Trophoblast cell (in vitro differentiated cells and primary cell): ENCODE measurements at regions not wholly inside any gene's neighbourhood (a gene's known extent, or its start where the extent isn't known, plus 50 kb on each side); places are given as distances from the start of the nearest gene placed in this dataset.

Source experiments
- DNase-seq, 2 donors: peaks; one replicate each; pipeline ENCODE4 v3.0.0-alpha.2; 2016
- H2AFZ ChIP-seq: 2 replicates; pipeline ENCODE4 v1.6.1; 2013; ENCODE audit warnings: low read length, moderate library complexity, mild to moderate bottlenecking; ENCODE audit not compliant: insufficient read depth, poor library complexity
- H2AK5ac ChIP-seq: 2 replicates; pipeline ENCODE4 v1.6.1; 2013; ENCODE audit warnings: mild to moderate bottlenecking, low read length
- H2BK120ac ChIP-seq: 2 replicates; pipeline ENCODE4 v1.6.1; 2013; ENCODE audit warnings: low read length, mild to moderate bottlenecking, moderate library complexity; ENCODE audit not compliant: insufficient read depth, poor library complexity
- H2BK12ac ChIP-seq: 2 replicates; pipeline ENCODE4 v1.6.1; 2013; ENCODE audit warnings: mild to moderate bottlenecking, low read length, moderate library complexity
- H2BK5ac ChIP-seq: 2 replicates; pipeline ENCODE4 v1.6.1; 2013; ENCODE audit warnings: low read length, low read depth, moderate library complexity, mild to moderate bottlenecking; ENCODE audit not compliant: poor library complexity
- H3K14ac ChIP-seq: 2 replicates; pipeline ENCODE4 v1.6.1; 2013; ENCODE audit warnings: mild to moderate bottlenecking, low read length
- H3K18ac ChIP-seq: 2 replicates; pipeline ENCODE4 v1.6.1; 2013; ENCODE audit warnings: mild to moderate bottlenecking, low read length
- H3K23ac ChIP-seq: 2 replicates; pipeline ENCODE4 v1.6.1; 2013; ENCODE audit warnings: low read length
- H3K27ac ChIP-seq: 2 replicates; pipeline ENCODE4 v1.5.1; 2013; ENCODE audit warnings: low read depth, mild to moderate bottlenecking, inconsistent platforms, low read length, moderate library complexity
- H3K27me3 ChIP-seq: 2 replicates; pipeline ENCODE4 v1.6.1; 2013; ENCODE audit warnings: inconsistent platforms, mild to moderate bottlenecking, low read length, moderate library complexity; ENCODE audit not compliant: insufficient read depth
- H3K36me3 ChIP-seq, 2 experiments: 1 replicate in 1 of 2; 2 replicates in 1 of 2; pipeline ENCODE4 v1.6.1; 2013; ENCODE audit warnings: low read length in 2 of 2, mild to moderate bottlenecking in 2 of 2, moderate library complexity in 1 of 2; ENCODE audit not compliant: insufficient read depth in 2 of 2, control insufficient read depth in 1 of 2
- H3K4ac ChIP-seq: 2 replicates; pipeline ENCODE4 v1.6.1; 2013; ENCODE audit warnings: low read depth, mild to moderate bottlenecking, low read length, moderate library complexity
- H3K4me1 ChIP-seq, 2 experiments: 1 replicate in 1 of 2; 2 replicates in 1 of 2; pipeline ENCODE4 v1.6.1; 2013; ENCODE audit warnings: low read length in 2 of 2, mild to moderate bottlenecking in 2 of 2, moderate library complexity in 1 of 2; ENCODE audit not compliant: insufficient read depth in 2 of 2, control insufficient read depth in 1 of 2
- H3K4me2 ChIP-seq: 2 replicates; pipeline ENCODE4 v1.6.1; 2013; ENCODE audit warnings: inconsistent platforms, mild to moderate bottlenecking, low read length, moderate library complexity
- H3K4me3 ChIP-seq: 2 replicates; pipeline ENCODE4 v1.5.1; 2013; ENCODE audit warnings: mild to moderate bottlenecking, low read depth, low read length, inconsistent platforms
- H3K79me1 ChIP-seq: one replicate; pipeline ENCODE4 v1.6.1; 2013; ENCODE audit warnings: low read length
- H3K79me2 ChIP-seq: 2 replicates; pipeline ENCODE4 v1.6.1; 2013; ENCODE audit warnings: low read length, mild to moderate bottlenecking; ENCODE audit not compliant: control insufficient read depth, insufficient read depth, poor library complexity
- H3K9ac ChIP-seq: 2 replicates; pipeline ENCODE4 v1.6.1; 2013; ENCODE audit warnings: mild to moderate bottlenecking, low read length
- H3K9me3 ChIP-seq: 2 replicates; pipeline ENCODE4 v1.6.1; 2013; ENCODE audit warnings: low read depth, mild to moderate bottlenecking, control low read depth, inconsistent platforms, low read length; ENCODE audit not compliant: insufficient read depth
- H4K12ac ChIP-seq: 2 replicates; pipeline ENCODE4 v1.6.1; 2013; ENCODE audit warnings: low read depth, mild to moderate bottlenecking, low read length, moderate library complexity
- H4K8ac ChIP-seq: 2 replicates; pipeline ENCODE4 v1.6.1; 2013; ENCODE audit warnings: low read depth, mild to moderate bottlenecking, low read length, moderate library complexity
- H4K91ac ChIP-seq: one replicate; pipeline ENCODE4 v1.6.1; 2013; ENCODE audit warnings: low read depth, mild to moderate bottlenecking, low read length, moderate library complexity
- WGBS: extraction: QIAGEN DNeasy Blood & Tissue Kit; methylation state at CpG from one replicate; pipeline ENCODE4 v1.1.7; 2013; ENCODE audit warnings: missing lambda C conversion rate; ENCODE audit not compliant: insufficient read length, insufficient coverage; ENCODE audit errors: extremely low coverage; 5-methylcytosine and 5-hydroxymethylcytosine counted together

DNA sequence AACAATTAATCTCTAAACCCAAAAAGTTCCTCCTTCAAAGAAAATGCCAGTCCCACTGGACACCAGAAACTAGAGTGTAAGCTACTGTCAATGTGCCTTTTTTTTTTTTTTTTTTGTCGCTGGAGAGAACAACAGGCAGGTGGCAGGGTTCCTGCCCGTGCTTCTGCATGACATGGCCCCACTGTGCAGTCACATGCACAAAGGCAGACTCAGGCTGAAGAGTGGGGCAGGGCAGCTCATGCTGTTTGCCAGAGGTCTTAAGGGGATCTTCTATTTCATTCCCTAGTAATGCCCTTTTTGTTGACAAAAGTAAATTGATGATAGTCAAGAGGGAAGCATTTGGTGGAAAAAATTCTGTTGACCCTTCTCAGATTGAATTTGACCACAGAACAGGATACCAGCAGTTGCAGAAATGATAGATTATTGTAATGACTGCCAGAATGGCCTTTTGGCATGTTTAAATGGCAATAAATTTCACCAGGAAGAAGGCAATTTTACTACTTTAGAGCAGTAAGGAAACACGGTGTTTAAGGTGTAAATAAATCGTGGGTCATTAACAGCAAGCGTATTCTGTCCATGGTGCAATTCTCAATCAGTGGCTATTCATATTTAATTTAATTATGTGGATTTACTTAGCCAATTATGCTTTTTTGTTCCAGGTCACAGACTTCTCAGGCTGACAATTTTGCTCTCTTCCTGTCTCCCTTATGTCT is 80.9 kb downstream of the NKX6-1 start:
- no peak overlapping the region for H2AFZ ChIP-seq
- no peaks in the 10 kb centered on the region for H3K36me3 ChIP-seq
- no peaks in the 10 kb centered on the region for H3K27me3 ChIP-seq
- H3K4me2 ChIP-seq, result no peak overlapping the region
- no peak overlapping the region for H2BK12ac ChIP-seq
- H2BK120ac ChIP-seq, result no peak overlapping the region
- H4K8ac ChIP-seq, result no peak overlapping the region
- no peak overlapping the region for H2BK5ac ChIP-seq
- H4K91ac ChIP-seq, result no peak overlapping the region
- H3K18ac ChIP-seq, result no peak overlapping the region
- H3K4me1 ChIP-seq, result no peaks in the 10 kb centered on the region
- DNase-seq, result no peak
- H3K23ac ChIP-seq, result no peak overlapping the region
- no peak overlapping the region for H3K27ac ChIP-seq
- H3K9ac ChIP-seq, result no peak overlapping the region
- H2AK5ac ChIP-seq, result no peak overlapping the region
- H3K4me3 ChIP-seq, result no peak overlapping the region
- H4K12ac ChIP-seq, result no peak overlapping the region
- no peak overlapping the region for H3K4ac ChIP-seq
- H3K79me1 ChIP-seq, result no peaks in the 10 kb centered on the region
- no peaks in the 10 kb centered on the region for H3K79me2 ChIP-seq
- no peaks in the 10 kb centered on the region for H3K9me3 ChIP-seq
- WGBS, result no CpG with 5 or more reads among the region's 5 CpGs
- no peak overlapping the region for H3K14ac ChIP-seq

DNA sequence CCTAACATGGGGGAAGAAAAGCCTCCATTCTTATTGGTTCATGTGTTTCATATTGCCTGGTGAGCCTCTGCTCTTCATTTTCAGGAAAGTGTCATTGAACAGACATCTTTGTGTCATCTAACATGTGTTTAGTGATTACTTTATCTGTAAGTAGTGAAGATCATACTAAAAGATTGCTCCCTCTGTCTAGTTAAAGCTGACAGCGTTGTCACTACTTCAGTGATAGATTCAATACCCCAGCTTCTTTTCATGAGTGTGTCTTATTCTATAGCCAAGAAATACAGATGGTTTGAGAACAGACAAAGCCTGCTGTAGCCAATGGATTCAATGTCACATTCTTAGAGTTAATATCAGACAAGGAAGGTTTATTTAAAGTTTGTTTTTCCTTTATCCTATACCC is 85.1 kb downstream of the NKX6-1 start:
- no peak overlapping the region for H2BK5ac ChIP-seq
- H2BK120ac ChIP-seq, result no peak overlapping the region
- H3K9ac ChIP-seq, result no peak overlapping the region
- H3K4me2 ChIP-seq, result no peak overlapping the region
- H3K14ac ChIP-seq, result no peak overlapping the region
- H3K23ac ChIP-seq, result no peak overlapping the region
- H3K4me1 ChIP-seq, result no peaks in the 10 kb centered on the region
- H3K79me2 ChIP-seq, result no peaks in the 10 kb centered on the region
- no peaks in the 10 kb centered on the region for H3K79me1 ChIP-seq
- no peak overlapping the region for H3K18ac ChIP-seq
- H2AK5ac ChIP-seq, result no peak overlapping the region
- WGBS, result no CpG with 5 or more reads among the region's 1 CpG
- no peaks in the 10 kb centered on the region for H3K36me3 ChIP-seq
- H3K27ac ChIP-seq, result no peak overlapping the region
- no peak overlapping the region for H2BK12ac ChIP-seq
- H4K91ac ChIP-seq, result no peak overlapping the region
- no peak overlapping the region for H2AFZ ChIP-seq
- no peak overlapping the region for H3K4ac ChIP-seq
- H3K27me3 ChIP-seq, result no peaks in the 10 kb centered on the region
- H3K4me3 ChIP-seq, result no peak overlapping the region
- no peak overlapping the region for H4K12ac ChIP-seq
- no peak for DNase-seq
- no peak overlapping the region for H4K8ac ChIP-seq
- H3K9me3 ChIP-seq, result no peaks in the 10 kb centered on the region

- H2AK5ac ChIP-seq, result no peak overlapping the region
- H2AFZ ChIP-seq, result no peak overlapping the region
- H3K27ac ChIP-seq, result no peak overlapping the region
- H3K18ac ChIP-seq, result no peak overlapping the region
- DNase-seq, result no peak
- no peak overlapping the region for H3K23ac ChIP-seq
- H4K12ac ChIP-seq, result no peak overlapping the region
- H2BK12ac ChIP-seq, result no peak overlapping the region
- H3K36me3 ChIP-seq, result no peaks in the 10 kb centered on the region
- no peak overlapping the region for H4K91ac ChIP-seq
- H3K27me3 ChIP-seq, result no peaks in the 10 kb centered on the region
- no peak overlapping the region for H2BK120ac ChIP-seq
- H3K14ac ChIP-seq, result no peak overlapping the region
- H2BK5ac ChIP-seq, result no peak overlapping the region
- H3K4me2 ChIP-seq, result no peak overlapping the region
- H3K79me2 ChIP-seq, result no peaks in the 10 kb centered on the region
- no peaks in the 10 kb centered on the region for H3K9me3 ChIP-seq
- no peaks in the 10 kb centered on the region for H3K4me1 ChIP-seq
- H3K9ac ChIP-seq, result no peak overlapping the region
- H3K4me3 ChIP-seq, result no peak overlapping the region
- H3K79me1 ChIP-seq, result no peaks in the 10 kb centered on the region
- no peak overlapping the region for H4K8ac ChIP-seq
- H3K4ac ChIP-seq, result no peak overlapping the region
These were observed 85.6 kb downstream of the NKX6-1 start for GRCh38 chr4:84413480-84413879.

GRCh38 chr4:84412062-84412461 is 87.0 kb downstream of the NKX6-1 start:
- H3K14ac ChIP-seq, result no peak overlapping the region
- H3K27me3 ChIP-seq, result no peaks in the 10 kb centered on the region
- no peak overlapping the region for H4K12ac ChIP-seq
- H2AFZ ChIP-seq, result no peak overlapping the region
- no peak overlapping the region for H2AK5ac ChIP-seq
- H4K8ac ChIP-seq, result no peak overlapping the region
- no peaks in the 10 kb centered on the region for H3K4me1 ChIP-seq
- DNase-seq, result no peak
- H3K23ac ChIP-seq, result no peak overlapping the region
- H3K79me1 ChIP-seq, result no peaks in the 10 kb centered on the region
- H3K79me2 ChIP-seq, result no peaks in the 10 kb centered on the region
- no peak overlapping the region for H4K91ac ChIP-seq
- WGBS, result no CpG with 5 or more reads among the region's 1 CpG
- H3K4ac ChIP-seq, result no peak overlapping the region
- no peaks in the 10 kb centered on the region for H3K36me3 ChIP-seq
- H2BK120ac ChIP-seq, result no peak overlapping the region
- no peak overlapping the region for H3K9ac ChIP-seq
- no peak overlapping the region for H2BK5ac ChIP-seq
- no peak overlapping the region for H3K18ac ChIP-seq
- H3K27ac ChIP-seq, result no peak overlapping the region
- H3K4me2 ChIP-seq, result no peak overlapping the region
- H3K4me3 ChIP-seq, result no peak overlapping the region
- H2BK12ac ChIP-seq, result no peak overlapping the region
- H3K9me3 ChIP-seq, result no peaks in the 10 kb centered on the region
